GM19397 (cell line): ENCODE measurements at regions not wholly inside any gene's neighbourhood (a gene's known extent, or its start where the extent isn't known, plus 50 kb on each side); places are given as distances from the start of the nearest gene placed in this dataset.

ENCODE experiments used
- ATAC-seq: cut with Tn5 transposase; IDR thresholded peaks from one replicate; pipeline ENCODE4 v1.9.1; 2021; ENCODE audit warnings: mild to moderate bottlenecking, moderate library complexity; ENCODE audit not compliant: unreplicated experiment

DNA sequence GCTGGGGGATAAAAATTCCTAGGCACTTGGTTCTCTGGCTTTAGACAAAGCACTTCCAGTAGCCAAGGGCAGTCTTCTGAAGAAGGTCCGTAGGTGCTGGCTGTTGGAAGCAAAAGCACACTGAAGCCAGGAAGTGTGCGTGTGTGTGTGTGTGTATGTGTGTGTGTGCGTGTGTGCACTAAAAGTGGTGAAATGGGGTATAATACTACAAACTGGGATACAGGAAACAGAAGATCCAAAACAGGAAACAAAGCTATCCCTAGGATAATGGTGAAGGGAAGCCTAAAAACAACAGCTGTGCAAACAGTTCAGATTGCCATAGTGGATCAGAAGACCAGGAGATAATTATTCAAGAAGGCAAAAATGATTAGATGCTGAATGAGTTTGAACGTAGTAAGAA, 103.4 kb downstream of the IL20RB start:
- ATAC-seq, result no peak

DNA sequence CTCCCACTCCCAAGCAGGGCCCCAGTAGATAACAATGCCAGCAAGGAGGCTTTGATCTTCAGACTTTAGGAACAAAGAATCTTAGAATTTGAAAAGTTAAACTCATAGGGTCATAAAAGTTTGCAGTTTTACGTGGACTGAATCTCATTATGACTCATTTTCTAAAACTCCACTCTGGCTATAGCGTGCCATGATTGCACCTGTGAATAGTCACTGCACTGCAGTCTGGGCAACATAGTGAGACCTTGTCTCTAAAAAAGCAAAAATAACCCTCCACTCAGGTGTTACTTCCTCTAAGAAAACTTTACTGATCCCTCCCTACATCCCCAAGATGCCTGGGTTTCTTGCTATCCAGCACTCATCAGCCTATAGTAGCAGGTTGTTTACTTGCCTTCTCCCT, 104.5 kb downstream of the IL20RB start:
- peak; percentile 68 for ATAC-seq

DNA sequence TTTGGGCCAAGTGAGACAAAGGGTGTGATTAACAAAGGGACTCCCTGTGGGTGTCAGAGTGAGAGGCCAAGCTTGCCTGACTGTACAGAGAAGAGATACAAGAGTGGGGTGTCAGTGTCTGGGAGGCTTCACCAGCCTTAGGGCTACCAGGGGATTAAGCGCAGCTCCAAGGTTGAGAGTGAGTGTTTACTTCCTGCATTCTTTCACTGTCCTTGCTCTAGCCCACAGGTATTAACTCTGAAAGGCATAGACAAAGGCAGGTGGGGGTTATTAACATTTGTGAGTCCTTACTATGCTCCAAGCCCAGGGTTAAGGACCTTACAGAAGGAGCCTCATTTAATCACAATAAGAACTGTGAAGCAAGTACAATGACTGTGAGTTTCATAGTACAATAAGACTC, 107.6 kb downstream of the IL20RB start:
- no peak for ATAC-seq

DNA sequence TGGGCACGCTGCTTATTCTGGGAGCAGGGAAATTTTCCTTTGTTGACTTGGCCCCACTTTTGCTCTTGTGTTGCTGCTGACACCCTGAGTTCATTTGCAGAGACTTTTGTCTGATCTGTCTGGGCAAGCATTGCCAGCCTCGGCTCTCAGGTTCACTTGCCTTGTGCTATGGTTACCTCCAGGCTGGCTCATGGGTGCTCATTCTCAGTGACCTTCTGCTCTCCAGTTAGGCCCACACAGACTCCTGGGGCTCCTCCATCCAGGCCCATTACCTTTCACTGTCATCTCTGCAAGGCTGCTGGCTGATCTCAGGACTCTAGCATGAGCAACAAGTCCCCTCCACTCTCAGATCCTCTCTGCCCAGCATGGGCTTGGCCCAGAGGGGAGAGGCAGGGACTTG, 108.3 kb downstream of the IL20RB start:
- ATAC-seq, result no peak

DNA sequence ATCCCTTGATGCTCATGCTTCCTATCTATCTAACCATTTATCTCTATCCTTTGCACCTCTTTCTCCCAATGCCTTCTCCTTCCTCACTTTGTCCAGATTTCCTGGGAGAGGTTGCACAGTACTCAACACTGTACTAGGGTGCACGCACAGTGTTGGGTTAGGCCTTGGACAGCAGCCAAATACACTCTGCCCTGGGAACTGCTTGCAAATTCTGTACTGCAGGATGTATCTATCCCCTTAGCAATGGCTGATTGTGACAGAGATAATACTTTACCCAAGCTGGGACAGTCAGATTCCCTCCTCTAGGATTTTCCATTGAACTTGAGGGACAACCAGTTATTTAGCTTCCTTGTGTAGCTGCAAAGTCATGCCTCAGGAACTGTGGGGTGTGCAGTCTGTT, 113.3 kb downstream of the IL20RB start:
- no peak for ATAC-seq

DNA sequence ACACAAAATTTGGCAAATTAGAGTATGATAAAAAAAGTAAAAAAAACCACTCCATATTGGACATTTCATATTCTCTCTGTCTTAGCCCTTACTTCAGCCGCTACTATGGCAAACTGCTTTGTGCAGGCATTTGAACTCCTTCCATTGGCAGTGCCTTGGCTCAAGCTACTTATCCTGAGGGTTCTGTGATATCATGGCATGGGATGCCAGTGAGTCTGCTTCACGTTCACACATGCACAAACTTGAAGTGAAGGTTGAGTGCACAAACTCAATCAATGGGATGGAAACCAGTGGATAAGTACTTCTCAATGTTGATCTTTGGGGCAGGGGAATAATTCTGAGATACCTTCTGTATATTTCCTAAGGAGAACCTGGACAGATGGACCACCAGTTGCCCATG, 117.2 kb downstream of the IL20RB start:
- no peak for ATAC-seq

DNA sequence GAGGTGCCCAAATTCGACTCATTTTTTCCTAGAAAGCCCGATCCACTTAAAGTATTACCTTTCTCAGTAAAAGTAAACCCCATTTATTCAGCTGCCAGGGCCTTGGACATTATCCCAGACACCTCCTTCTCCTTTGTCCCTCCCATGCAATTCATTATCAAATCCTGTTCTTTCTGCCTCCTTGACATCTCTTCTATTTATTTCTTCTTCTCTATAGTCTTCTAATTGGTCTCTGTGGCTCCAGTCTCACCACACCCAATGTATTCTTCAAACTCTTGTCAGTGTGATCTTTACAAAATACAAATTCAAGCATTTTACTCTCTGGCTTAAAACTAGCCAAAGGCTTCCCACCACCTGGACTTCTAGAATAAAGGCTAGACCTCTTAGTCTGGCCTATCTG, 120.3 kb downstream of the IL20RB start:
- ATAC-seq, result no peak

DNA sequence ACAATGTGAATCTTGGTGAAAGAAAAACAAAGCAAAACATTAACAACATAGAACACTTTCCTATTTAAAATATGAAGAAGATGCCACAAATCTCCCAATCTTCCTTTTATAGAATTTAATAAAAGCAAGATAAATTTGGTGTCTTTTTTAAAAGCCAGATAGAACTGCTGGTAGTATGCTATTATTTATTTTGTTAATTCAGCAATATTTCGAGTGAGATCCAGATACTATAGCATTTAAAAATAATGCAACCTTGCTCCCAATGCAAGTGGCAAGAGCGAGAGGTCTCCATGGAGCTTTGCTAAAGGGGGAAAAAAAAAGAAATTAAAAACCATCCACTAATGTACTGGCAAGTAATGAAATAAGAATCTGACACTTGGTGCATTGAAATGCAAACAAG, 121.8 kb downstream of the IL20RB start:
- ATAC-seq, result no peak

DNA sequence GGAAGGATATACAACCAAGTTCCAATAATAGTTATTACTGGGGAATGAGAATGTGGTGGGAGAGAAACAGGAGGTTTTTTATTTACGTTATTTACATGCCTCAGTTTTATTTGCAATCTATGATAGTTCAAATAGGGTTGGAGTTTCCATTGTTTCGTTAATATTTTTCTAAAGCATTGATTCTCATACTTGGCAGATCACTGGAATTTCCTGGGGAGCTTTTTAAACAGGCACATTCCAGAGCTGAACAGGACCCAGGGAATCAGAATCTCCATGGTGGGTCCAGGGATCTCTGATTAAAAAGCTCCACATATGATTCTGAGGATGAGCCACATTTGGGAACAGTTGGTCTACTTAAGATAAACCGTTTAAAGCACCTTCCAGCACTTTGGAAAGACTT, 123.9 kb downstream of the IL20RB start:
- ATAC-seq, result no peak

DNA sequence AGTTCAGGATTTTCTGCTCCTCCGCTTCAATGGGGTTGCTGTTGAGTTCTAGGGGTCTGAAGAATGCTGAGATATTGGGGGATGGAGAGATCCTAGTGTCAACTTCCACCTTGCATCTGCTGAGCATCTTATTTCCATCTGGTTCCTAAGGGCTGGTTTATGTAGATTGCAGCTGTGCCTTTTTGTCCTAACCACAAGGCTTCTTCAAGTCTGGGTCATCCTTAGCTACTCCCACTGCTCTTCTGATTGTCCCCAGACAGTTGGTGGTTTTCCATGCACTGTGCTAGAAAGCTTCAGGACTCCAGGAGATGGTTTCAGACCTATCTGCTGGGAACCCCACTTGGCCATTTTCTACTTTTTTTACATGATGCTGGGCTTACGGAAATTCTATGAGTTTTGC, 125.0 kb downstream of the IL20RB start:
- no peak for ATAC-seq

DNA sequence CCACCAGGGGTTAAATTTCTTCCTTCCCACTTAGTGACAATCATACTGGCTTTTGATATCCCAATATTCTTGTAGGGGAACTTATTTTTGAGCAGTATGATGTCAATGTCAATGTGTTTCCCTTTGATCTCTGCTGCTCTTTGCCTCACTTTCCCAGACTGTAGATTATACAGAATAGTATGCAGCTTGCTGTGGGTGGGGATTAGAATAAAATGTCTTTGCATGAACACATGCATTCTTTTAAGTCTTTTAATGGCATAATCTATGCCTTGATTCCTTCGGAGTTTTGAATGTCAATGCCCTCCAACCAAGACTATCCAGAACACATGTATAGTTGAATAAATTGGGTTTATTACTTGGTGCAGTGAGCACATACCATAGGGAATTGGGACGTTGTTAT, 125.5 kb downstream of the IL20RB start:
- ATAC-seq, result no peak

DNA sequence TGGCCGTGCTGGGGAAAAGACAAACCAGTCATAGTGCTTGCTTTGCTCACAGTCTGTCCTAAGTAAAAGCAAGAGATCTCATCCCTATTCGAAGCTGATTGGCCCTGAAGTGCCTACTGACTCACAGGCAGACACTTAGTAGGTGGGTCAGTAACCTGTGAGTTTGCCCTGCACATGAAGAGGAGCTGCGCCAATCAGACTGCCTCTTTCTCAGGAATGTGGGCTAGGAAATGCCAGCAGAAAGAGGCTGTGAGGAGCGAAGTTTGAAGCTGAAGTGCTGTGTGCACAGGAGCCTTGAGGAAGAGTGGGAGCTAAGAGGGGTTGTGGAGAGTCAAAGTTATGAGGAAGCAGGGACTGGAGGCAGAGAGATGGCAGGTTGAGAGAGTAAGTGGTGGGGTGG, 126.8 kb downstream of the IL20RB start:
- ATAC-seq, result no peak

DNA sequence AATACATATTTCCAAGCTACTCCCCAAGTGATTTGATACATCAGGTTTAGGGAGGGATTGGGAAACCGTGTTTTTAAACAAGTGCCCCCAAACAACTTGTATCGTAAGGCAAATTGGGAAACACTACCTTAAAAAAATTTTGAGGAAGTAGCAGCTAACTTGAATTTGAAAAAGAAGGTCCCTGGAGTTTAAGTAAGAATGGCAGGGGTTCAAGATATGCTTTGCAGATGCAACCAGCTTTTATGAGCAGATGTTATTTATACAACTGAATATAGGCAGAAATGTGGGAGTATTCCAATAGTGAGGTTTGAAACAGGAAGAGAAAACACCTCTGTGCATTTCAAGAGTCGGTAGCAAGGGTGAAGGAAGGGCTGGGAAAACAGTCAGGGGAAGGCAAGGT, 139.6 kb downstream of the IL20RB start:
- no peak for ATAC-seq

DNA sequence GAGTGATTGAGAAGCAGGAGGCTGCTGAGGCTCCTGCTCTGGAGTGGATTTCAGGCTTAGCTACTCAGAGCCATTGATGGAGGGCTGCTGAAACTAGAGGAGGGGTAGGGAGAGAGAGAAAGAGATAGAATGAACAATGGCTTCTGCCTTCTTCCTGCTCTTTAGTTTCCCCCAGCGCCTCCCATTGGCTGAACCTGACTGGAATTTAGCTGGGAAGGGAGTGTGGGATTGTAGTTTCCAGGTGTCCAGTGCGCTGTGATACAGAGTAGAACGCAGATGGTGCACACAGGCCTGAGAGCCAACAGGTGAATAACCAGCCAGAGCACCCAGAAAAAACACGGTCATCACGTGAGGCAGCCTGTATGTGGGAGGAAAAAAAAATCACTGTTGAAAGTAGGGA, 140.1 kb downstream of the IL20RB start:
- ATAC-seq, result no peak

DNA sequence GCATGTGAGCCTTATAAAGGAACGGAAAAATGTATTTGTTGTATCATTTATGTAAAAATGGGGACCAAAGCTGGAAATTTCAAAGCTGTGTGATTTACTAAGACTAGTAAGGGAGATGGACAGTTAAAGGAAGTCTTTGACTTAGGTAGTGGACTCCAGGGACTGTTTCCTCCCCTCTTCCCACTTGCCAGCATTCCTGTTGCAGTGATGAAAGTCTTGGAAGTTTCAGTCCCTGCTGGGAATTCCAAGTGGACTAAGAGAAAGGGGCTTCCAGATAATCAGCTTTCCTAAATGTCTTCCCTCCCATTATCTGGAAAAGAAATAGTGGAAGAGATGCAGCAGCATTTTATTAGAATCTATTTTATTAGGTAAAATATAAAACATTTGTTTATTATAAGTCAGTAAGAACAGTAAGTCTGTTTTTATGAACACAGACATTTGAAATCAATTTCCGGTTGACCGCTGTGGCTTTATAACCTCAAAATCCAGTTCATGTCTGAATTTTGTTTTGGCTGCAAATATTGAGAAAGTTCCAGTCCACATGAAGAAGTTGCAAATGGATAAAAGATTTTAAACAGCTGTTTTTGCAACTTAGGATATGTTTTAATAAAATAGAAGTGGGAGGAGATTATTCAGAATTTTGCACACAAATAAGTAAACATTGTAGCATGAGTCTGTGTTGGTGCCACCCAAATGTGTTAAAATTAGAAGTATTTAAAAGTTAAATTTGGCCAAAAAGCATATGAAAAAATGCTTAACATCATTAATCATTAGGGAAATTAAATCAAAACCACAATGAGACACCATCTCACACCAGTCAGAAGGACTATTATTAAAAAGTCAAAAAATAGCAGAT, 141.8 kb downstream of the IL20RB start:
- no peak for ATAC-seq

DNA sequence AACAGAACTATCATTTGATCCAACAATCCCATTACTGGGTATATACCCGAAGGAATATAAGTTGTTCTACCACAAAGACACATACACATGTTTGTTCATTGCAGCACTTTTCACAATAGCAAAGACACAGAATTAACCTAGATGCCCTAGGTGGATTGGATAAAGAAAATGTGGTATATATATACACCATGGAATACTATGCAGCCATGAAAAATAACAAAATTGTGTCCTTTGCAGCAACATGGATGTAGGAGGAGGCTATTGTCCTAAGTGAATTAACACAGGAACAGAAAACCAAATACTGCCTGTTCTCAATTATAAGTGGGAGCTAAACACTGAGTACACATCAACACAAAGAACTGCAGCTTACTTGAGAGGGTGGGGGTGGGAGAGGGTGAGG, 142.5 kb downstream of the IL20RB start:
- ATAC-seq, result no peak

DNA sequence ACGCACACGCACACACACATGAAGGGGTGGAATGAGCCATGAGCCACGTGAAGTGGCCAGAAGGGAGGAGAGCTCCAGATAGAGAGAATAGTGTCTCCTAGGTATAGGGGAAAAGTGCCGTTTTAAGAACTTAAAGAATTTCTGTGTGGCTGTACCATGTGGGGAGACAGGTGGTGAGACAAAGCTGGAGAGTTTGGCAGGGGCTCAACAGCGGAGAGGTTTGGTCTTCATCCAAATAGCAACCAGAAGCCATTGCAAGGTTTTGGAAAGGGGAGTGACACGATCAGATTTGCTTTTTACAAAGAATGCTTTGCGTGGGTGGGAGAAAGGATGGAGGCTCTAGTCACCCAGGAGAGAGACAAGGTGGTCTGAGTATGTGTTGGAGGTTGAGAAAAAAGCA, 146.0 kb downstream of the IL20RB start:
- no peak for ATAC-seq

DNA sequence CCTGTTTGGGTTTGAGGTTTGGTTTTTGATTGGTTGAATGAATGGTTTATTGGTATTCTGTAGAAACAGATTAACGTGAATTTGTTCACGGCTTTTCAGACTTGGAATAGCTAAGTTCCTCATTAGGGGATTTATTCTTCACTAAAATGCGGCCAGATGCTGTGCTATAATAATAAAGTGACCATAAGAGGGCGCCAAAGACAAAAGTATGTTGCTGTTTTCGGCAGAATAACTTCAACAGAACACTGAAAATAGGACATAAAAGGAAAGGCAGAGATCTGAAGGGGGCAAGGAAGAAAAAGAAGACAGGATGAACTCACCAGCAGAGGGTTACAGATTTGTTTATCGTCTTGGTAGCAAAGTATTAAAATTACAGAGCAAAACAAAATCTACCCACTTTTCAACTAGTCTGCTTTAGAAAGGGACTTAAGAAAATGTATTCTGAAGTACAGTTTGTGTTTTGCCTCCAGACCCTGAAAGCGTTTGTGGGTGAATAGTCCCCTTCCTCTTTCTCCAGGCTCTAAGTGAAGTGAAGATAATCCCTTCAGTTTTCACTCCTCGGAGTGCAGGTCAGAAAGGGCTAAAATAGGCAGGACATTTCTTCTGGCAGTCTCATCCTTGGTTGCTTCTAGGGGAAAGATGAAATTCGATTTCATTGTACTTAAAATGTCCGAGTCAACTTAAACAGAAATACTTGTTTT, 147.6 kb downstream of the IL20RB start:
- no peak for ATAC-seq

DNA sequence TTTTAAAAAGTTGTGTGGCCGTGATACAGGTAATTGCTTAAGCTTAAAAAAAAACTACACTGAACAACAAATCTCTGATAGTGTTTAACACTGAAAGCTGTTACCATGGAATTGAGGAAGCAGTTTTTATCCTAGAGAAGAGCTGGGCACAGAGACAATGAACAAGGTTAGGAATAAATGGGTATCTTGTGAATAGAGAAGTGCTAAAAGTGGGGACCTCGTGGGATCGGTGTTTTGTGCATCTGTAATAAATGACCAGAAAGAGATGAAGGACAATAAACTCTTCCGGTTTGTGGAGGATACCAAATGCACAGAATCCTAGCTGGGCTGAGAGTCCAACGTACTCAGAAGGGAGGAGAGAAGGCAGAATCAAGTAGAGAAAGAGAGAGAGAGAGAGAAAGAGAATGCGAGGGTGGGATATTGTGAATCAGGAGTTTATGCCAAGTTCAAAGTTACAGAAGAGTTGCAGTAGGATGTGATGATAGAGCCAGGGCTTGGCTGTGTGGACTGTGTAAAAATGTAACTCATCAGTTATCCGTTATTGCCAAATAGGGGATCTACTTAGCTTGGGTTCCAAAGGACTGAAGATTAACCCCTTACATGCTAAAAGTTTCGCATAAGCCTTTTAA, 148.9 kb downstream of the IL20RB start:
- no peak for ATAC-seq

DNA sequence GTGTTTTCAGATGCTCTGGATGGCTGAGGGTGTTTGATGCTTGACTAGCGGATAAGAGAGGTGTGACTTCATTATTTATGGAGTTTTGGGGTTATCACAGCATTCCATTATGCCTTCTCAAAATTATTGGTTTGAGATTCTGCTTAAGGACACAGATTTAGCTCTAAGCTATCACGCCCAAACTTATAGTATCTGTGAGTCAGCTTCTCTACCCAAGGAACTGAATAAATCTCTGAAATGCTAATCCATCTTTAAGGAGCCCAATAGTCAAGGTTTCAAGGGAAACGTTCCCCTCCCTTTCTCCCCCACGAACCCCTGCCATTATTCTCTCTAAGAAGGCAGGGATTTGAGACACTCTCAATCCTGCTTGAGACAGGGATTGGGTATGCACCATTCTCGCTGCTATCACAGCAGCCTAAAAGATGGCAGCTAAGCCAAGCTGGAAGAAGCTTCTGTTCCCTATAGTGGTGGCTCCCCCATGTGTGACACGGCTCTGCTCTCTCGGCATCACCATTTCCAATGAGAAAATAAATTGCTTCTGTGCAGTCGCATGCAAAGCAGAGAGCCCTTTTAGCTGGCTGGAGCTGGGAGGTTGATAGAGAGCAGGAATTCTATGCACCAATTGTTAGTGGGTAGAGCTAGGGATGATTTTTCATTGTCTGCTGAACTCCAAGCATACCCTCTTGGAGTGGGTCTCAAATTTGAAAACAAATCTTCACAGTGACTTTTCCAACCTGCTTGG, 151.1 kb downstream of the IL20RB start:
- ATAC-seq, result no peak

DNA sequence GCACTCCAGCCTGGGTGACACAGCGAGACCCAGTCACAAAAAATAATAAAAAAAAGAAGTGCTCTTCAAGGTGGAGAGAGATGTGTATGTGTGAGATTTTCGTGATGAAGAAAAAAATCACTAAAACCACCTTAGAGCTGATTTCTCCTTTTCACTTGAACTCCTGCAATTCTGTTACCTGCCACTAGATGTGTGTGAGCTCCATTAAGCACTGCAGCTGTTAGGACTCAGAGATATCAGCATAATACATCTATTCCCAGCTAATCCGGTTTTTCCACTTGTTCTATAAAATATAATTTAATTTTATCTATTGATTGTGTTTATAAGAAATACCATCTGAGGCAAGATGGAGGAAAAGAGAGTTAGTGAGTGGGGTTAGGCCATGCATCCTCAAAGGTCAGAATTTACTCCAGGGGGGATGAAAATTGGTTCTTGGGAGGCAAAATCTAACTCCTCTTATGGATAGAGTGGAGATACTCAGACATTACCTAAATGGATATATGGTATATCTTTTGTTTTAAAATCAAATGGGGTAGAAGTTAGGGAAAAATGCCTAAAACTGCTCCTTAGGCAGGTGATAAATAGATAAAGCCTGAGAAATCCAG, 152.7 kb downstream of the IL20RB start:
- no peak for ATAC-seq
